ENCODE measurements at regions not wholly inside any gene's neighbourhood (a gene's known extent, or its start where the extent isn't known, plus 50 kb on each side); places are given as distances from the start of the nearest gene placed in this dataset.

- H3K27ac Mint-ChIP-seq, result no peak overlapping the region
- H3K9me3 Mint-ChIP-seq, result peaks cover 2 to 3% of the 10 kb centered on the region in 2 donors
- H3K4me3 Mint-ChIP-seq, result no peak overlapping the region
- no peaks in the 10 kb centered on the region for H3K27me3 Mint-ChIP-seq (ENCODE audit: low read depth)
- DNase-seq (no peak), ATAC-seq (replicated peaks in 1 of 2) (no peak)
- no peaks in the 10 kb centered on the region for H3K4me1 Mint-ChIP-seq (ENCODE audit: low read depth)
- peaks cover 0 to 1% of the 10 kb centered on the region in 2 donors for H3K36me3 Mint-ChIP-seq (ENCODE audit: insufficient read depth in 2 of 2)
These were observed 299.6 kb upstream of the GRIN3A start for GRCh38 chr9:102038006-102038405.

DNA sequence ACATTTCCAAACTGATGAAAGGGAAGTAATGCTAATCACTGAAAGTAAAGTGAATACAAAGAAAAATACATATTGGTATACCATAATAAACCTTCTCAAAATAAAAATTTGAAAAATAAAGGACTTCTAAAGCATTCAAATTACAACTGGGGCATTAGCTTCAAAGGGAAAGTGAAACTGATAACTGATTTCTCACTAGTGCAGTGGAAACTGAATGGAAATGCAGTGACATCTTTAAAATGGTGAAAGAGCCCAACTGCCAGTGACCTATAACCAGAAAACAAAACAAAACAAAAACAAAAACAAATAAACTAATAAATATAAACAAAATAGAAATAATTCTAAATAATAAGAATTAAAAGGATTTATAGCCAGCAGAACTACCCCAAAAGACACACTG, 297.5 kb upstream of the GRIN3A start:
- DNase-seq (no peak), ATAC-seq (replicated peaks in 1 of 2) (no peak)
- no peak overlapping the region for H3K4me3 Mint-ChIP-seq
- H3K36me3 Mint-ChIP-seq (ENCODE audit: insufficient read depth in 2 of 2), result peaks cover 0 to under 1% of the 10 kb centered on the region in 2 donors
- no peaks in the 10 kb centered on the region for H3K27me3 Mint-ChIP-seq (ENCODE audit: low read depth)
- H3K27ac Mint-ChIP-seq, result no peak overlapping the region
- H3K9me3 Mint-ChIP-seq, result peaks cover 0 to 3% of the 10 kb centered on the region in 2 donors
- no peaks in the 10 kb centered on the region for H3K4me1 Mint-ChIP-seq (ENCODE audit: low read depth)

- no peaks in the 10 kb centered on the region for H3K4me1 Mint-ChIP-seq (ENCODE audit: low read depth)
- H3K36me3 Mint-ChIP-seq (ENCODE audit: insufficient read depth in 2 of 2), result no peaks in the 10 kb centered on the region
- DNase-seq, result no peak
- ATAC-seq (replicated peaks in 1 of 2), result no peak
- H3K9me3 Mint-ChIP-seq, result peaks cover 3 to 8% of the 10 kb centered on the region in 2 donors
- no peaks in the 10 kb centered on the region for H3K27me3 Mint-ChIP-seq (ENCODE audit: low read depth)
- H3K27ac Mint-ChIP-seq, result no peak overlapping the region
- no peak overlapping the region for H3K4me3 Mint-ChIP-seq
These were observed 294.2 kb upstream of the GRIN3A start for GRCh38 chr9:102032614-102033013.

GRCh38 chr9:102000956-102001355, 262.5 kb upstream of the GRIN3A start:
- H3K27ac Mint-ChIP-seq, result no peak overlapping the region
- H3K4me1 Mint-ChIP-seq (ENCODE audit: low read depth), result no peaks in the 10 kb centered on the region
- H3K27me3 Mint-ChIP-seq (ENCODE audit: low read depth), result no peaks in the 10 kb centered on the region
- H3K9me3 Mint-ChIP-seq, result peaks cover 2% of the 10 kb centered on the region in 2 donors
- no peak for DNase-seq
- no peaks in the 10 kb centered on the region for H3K36me3 Mint-ChIP-seq (ENCODE audit: insufficient read depth in 2 of 2)
- H3K4me3 Mint-ChIP-seq, result no peak overlapping the region
- ATAC-seq (replicated peaks in 1 of 2), result no peak

DNA sequence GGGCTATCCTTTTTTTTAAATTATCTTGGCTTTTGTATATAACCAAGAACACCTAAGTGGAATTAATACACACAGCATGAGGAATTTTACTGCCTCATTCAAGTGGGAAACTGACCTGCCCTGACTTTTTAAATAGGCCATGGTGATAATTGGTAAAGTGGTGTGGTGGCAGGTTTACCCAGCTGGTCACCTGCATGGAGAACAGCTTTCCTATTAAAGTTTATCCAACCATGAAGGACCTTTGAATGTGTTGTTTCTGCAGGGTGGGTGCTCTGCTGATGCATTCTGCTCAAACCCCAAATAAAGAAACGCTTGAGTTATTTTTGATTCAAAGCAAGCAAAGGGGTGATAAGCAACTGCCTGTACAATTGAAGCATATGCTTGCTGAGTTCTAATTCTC, 261.0 kb upstream of the GRIN3A start:
- no peak overlapping the region for H3K4me3 Mint-ChIP-seq

GRCh38 chr9:101995231-101995630, 256.8 kb upstream of the GRIN3A start:
- Mint-ChIP-seq H3K9me3 (peaks cover 2% of the 10 kb centered on the region in 2 donors), H3K27ac (no peak overlapping the region), H3K4me1 (ENCODE audit: low read depth) (no peaks in the 10 kb centered on the region), H3K36me3 (ENCODE audit: insufficient read depth in 2 of 2) (no peaks in the 10 kb centered on the region), H3K27me3 (ENCODE audit: low read depth) (no peaks in the 10 kb centered on the region), H3K4me3 (no peak overlapping the region)
- no peak for DNase-seq
- no peak for ATAC-seq (replicated peaks in 1 of 2)

More for the DNA sequence above, 261.0 kb upstream of the GRIN3A start:
- no peaks in the 10 kb centered on the region for H3K27me3 Mint-ChIP-seq (ENCODE audit: low read depth)
- ATAC-seq (replicated peaks in 1 of 2) (no peak), DNase-seq (no peak)
- H3K36me3 Mint-ChIP-seq (ENCODE audit: insufficient read depth in 2 of 2), result no peaks in the 10 kb centered on the region
- H3K4me1 Mint-ChIP-seq (ENCODE audit: low read depth), result no peaks in the 10 kb centered on the region
- peaks cover 2% of the 10 kb centered on the region in 2 donors for H3K9me3 Mint-ChIP-seq
- no peak overlapping the region for H3K27ac Mint-ChIP-seq

- H3K4me1 Mint-ChIP-seq (ENCODE audit: low read depth), result no peaks in the 10 kb centered on the region
- no peak overlapping the region for H3K27ac Mint-ChIP-seq
- no peak overlapping the region for H3K4me3 Mint-ChIP-seq
- DNase-seq (no peak), ATAC-seq (replicated peaks in 1 of 2) (no peak)
- H3K9me3 Mint-ChIP-seq, result peaks cover 2% of the 10 kb centered on the region in 2 donors
- no peaks in the 10 kb centered on the region for H3K36me3 Mint-ChIP-seq (ENCODE audit: insufficient read depth in 2 of 2)
- H3K27me3 Mint-ChIP-seq (ENCODE audit: low read depth), result no peaks in the 10 kb centered on the region
These were observed 255.3 kb upstream of the GRIN3A start for GRCh38 chr9:101993771-101994170.

DNA sequence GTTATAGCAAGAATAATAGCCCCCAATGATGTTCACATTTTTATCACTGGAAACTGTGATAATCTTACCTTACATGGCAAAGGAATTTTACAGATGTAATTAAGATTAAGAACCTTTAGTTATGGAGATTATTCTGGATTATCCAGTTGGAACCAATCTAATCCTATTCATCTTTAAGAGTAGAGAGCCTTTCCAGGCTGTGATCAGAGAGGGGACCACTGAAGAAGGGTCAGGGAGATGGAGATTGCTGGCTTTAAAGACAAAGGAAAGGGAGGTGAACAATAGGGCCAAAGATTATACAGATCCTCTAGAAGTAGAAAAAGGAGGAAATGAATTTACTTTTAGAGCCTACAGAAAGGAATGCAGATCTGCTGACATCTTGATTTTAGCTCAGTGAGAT, 253.5 kb upstream of the GRIN3A start:
- Mint-ChIP-seq H3K36me3 (ENCODE audit: insufficient read depth in 2 of 2) (no peaks in the 10 kb centered on the region), H3K27me3 (ENCODE audit: low read depth) (no peaks in the 10 kb centered on the region), H3K9me3 (peaks cover 0 to 2% of the 10 kb centered on the region in 2 donors), H3K4me3 (no peak overlapping the region), H3K27ac (no peak overlapping the region), H3K4me1 (ENCODE audit: low read depth) (no peaks in the 10 kb centered on the region)
- no peak for ATAC-seq (replicated peaks in 1 of 2)
- DNase-seq, result no peak

DNA sequence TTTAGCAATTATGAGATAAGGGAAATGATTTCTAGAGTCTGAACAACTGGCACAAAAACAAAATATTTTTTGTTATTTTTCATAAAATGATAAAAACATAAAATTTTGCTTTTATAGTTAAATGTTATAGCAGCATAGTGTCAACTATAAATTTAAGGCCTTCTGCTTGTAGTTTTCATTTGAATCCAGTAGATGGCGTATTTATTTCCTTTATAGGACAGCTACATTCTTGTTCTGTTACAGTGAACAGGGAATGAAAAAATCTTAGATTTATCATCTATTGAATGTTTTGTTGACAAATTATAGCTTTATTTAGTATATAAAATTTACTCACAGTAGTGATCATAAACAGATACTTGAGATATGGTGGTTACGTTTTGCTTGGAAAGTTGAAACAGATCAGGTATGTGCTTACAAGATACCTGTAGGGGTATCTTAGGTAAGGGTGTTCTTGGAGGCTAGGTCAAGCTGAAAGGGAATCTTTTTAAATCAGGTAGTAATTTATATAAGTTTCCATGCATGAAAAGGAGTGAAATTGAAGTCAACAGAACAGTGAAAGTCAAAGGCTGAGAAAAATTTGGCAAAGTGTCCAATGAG, 239.3 kb upstream of the GRIN3A start:
- no peaks in the 10 kb centered on the region for H3K27me3 Mint-ChIP-seq (ENCODE audit: low read depth)
- no peaks in the 10 kb centered on the region for H3K36me3 Mint-ChIP-seq (ENCODE audit: insufficient read depth in 2 of 2)
- no peak for DNase-seq
- H3K27ac Mint-ChIP-seq, result no peak overlapping the region
- no peak overlapping the region for H3K4me3 Mint-ChIP-seq
- no peaks in the 10 kb centered on the region for H3K9me3 Mint-ChIP-seq
- H3K4me1 Mint-ChIP-seq (ENCODE audit: low read depth), result no peaks in the 10 kb centered on the region
- ATAC-seq (replicated peaks in 1 of 2), result no peak

DNA sequence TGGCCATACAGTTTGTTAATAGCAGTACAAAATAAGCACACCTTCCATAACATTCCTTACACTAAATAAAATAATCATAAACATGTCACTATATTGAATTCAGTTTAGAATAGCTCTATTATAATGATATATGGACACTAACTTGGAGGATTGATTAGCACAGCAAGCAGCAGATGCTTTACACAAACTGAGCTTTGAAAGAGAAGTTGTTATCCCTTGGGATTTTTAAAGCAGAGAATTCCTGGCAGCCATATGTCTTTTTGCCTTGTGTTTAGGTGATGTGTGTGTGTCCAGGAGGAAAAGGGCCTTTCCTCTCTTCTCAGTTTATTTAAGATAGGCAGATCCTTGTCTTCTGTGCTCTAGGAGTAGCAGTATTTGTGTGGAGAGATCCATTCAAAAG, 232.2 kb upstream of the GRIN3A start:
- no peak for ATAC-seq (replicated peaks in 1 of 2)
- no peaks in the 10 kb centered on the region for H3K27me3 Mint-ChIP-seq (ENCODE audit: low read depth)

DNA sequence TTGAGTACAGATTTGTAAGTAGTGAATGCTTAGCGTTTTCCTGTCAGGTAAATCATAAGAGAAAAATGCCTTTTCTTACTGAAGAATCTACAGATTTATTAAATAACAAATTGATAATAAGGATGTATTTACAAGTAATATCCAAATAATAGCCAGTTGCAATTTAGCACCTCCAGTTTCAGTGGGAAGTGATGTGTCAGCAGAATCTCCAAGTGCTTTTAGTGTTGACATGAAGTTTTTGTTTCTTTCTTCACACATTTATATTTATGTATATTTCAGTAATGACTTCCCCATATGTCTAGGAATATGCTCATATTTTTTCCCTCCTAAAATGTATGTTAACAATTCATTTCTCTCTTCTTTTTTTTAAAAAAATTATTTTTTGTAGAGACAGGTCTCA, 229.9 kb upstream of the GRIN3A start:
- no peak for DNase-seq
- Mint-ChIP-seq H3K36me3 (ENCODE audit: insufficient read depth in 2 of 2) (no peaks in the 10 kb centered on the region), H3K27me3 (ENCODE audit: low read depth) (no peaks in the 10 kb centered on the region), H3K4me3 (no peak overlapping the region), H3K4me1 (ENCODE audit: low read depth) (no peaks in the 10 kb centered on the region), H3K9me3 (no peaks in the 10 kb centered on the region), H3K27ac (no peak overlapping the region)
- ATAC-seq (replicated peaks in 1 of 2), result no peak

More for the DNA sequence above, 232.2 kb upstream of the GRIN3A start:
- no peak overlapping the region for H3K27ac Mint-ChIP-seq
- no peak for DNase-seq
- no peaks in the 10 kb centered on the region for H3K9me3 Mint-ChIP-seq
- no peak overlapping the region for H3K4me3 Mint-ChIP-seq
- no peaks in the 10 kb centered on the region for H3K4me1 Mint-ChIP-seq (ENCODE audit: low read depth)
- H3K36me3 Mint-ChIP-seq (ENCODE audit: insufficient read depth in 2 of 2), result no peaks in the 10 kb centered on the region

DNA sequence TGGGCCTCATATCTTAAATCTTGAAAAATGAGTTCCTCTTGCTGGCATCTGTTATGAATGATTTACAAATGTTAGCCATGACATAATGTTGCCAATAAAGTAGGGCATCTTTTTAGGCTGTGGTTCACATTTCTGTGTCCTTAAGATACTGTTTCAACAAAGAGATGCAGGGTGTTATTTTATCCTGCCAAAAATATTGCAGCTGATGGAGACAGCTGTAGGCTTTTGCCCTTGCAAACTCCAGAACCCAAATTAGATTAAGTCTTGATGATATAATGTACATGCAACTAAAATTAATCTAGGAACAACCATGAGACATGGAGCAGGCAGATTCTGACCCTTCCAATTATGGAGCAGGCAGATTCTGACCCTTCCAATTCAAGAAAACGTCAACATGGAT, 228.2 kb upstream of the GRIN3A start:
- Mint-ChIP-seq H3K9me3 (no peaks in the 10 kb centered on the region), H3K4me1 (ENCODE audit: low read depth) (no peaks in the 10 kb centered on the region), H3K36me3 (ENCODE audit: insufficient read depth in 2 of 2) (no peaks in the 10 kb centered on the region), H3K4me3 (no peak overlapping the region), H3K27me3 (ENCODE audit: low read depth) (no peaks in the 10 kb centered on the region), H3K27ac (no peak overlapping the region)
- ATAC-seq (replicated peaks in 1 of 2) (no peak), DNase-seq (no peak)

DNA sequence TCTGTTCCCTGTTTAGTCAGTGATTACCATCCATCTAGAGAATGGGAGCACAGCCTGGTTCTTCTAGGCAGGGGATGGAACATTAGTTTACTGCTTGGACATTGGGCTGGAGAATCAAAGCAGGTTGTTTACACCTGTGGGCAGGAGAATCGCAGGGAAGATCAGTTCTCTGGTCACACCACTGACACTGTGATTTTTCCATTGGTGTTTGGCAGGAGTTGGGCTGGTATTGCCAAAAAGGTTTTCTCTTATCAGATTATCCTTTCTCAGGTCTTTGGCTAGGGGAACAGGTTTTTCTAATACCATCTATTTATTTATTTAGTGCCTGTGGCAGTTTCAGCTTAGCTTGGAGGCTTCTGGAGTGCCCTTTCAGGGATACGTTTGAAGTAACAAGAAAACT, 219.3 kb upstream of the GRIN3A start:
- Mint-ChIP-seq H3K27me3 (ENCODE audit: low read depth) (no peaks in the 10 kb centered on the region), H3K36me3 (ENCODE audit: insufficient read depth in 2 of 2) (no peaks in the 10 kb centered on the region), H3K9me3 (no peaks in the 10 kb centered on the region), H3K4me1 (ENCODE audit: low read depth) (no peaks in the 10 kb centered on the region), H3K4me3 (no peak overlapping the region), H3K27ac (no peak overlapping the region)
- DNase-seq (no peak), ATAC-seq (replicated peaks in 1 of 2) (no peak)

DNA sequence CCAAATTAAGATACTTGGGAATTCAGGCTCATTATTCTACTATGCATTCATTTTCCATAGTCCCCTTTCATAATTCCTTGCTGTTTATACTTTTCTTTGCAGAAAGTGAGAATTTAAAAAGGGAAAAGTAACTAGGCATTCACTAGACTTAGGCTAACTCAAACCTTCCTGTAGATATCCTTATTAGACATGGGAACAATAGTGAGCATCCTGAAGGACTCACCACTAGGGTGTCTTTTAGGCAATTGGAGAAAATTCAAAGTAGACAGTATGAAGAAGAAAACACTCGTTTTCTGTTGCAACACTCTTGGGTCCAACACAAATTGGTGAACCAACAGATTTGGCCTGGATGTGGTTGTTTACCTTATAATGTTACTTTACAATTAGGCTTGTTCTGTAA, 213.2 kb upstream of the GRIN3A start:
- Mint-ChIP-seq H3K4me1 (ENCODE audit: low read depth) (no peaks in the 10 kb centered on the region), H3K27me3 (ENCODE audit: low read depth) (no peaks in the 10 kb centered on the region), H3K36me3 (ENCODE audit: insufficient read depth in 2 of 2) (no peaks in the 10 kb centered on the region)

More for the DNA sequence above, 213.2 kb upstream of the GRIN3A start:
- peaks cover 2 to 7% of the 10 kb centered on the region in 2 donors for H3K9me3 Mint-ChIP-seq
- H3K27ac Mint-ChIP-seq, result no peak overlapping the region
- no peak overlapping the region for H3K4me3 Mint-ChIP-seq
- no peak for DNase-seq
- ATAC-seq (replicated peaks in 1 of 2), result no peak

Measured in activated T-cell treated with anti-CD3 and anti-CD28 coated beads, Interleukin-2, amount 50 U/mL, for 72 hours (primary cell).